HepG2 (cell line): ENCODE measurements at regions not wholly inside any gene's neighbourhood (a gene's known extent, or its start where the extent isn't known, plus 50 kb on each side); places are given as distances from the start of the nearest gene placed in this dataset.
"Not testable (repeated sequence)": the region's sequence is repeated elsewhere in the genome, so short reads cannot be mapped to it uniquely, and the experiment has no call there.

Source experiments
- ATAC-seq: fragments of 200-7000 bp; cut with Tn5 transposase; 3 replicates; pipeline ENCODE4 v1.9.1; 2020; ENCODE audit warnings: mild to moderate bottlenecking, moderate library complexity
- BruUV-seq: library from RNA; stranded (reverse); fragments of 400-500 nt; replicated peaks from 2 replicates; lab custom pipeline; 2021; lab: Mats Ljungman, UMichigan
- CTCF ChIA-PET: fragments of 300-600 bp; formaldehyde crosslinking; extraction: SDS; loops from one replicate; lab custom pipeline; 2021; ENCODE audit warnings: low total read pairs, inconsistent platforms, low intra/inter-chr PET ratio; lab: Yijun Ruan, JAX
- POLR2A ChIA-PET: fragments of 350-600 bp; sonication (Branson Sonifier 250); formaldehyde crosslinking; loops from one replicate; lab custom pipeline; 2020; ENCODE audit warnings: antibody characterized with exemption, inconsistent platforms; lab: Yijun Ruan, JAX
- DNase-seq: peaks from one replicate; pipeline ENCODE4 v3.0.0-alpha.2; 2015; ENCODE audit warnings: low spot score
- FAIRE-seq: peaks from 3 replicates; lab custom pipeline; 2011; peaks lifted over from hg19 to GRCh38; lab: Jason Lieb, UNC
- H2AFZ ChIP-seq: one replicate; pipeline ENCODE4 v1.6.1; 2011; ENCODE audit warnings: low read length, inconsistent platforms
- H3K27ac ChIP-seq: fragments of 300-600 bp; 3 replicates; pipeline ENCODE4 v1.8.0; 2011; ENCODE audit warnings: mixed run types, mild to moderate bottlenecking, mixed read lengths, low read length, inconsistent platforms; ENCODE audit not compliant: insufficient read depth; ENCODE audit errors: extremely low read length
- H3K27me3 ChIP-seq, 2 experiments: fragments of 200-600 bp in 1 of 2; 2 replicates in 1 of 2; 3 replicates in 1 of 2; pipeline versions ENCODE4 v1.6.0 to v1.8.0; 2011; ENCODE audit warnings: low read length in 2 of 2, mild to moderate bottlenecking in 2 of 2, moderate library complexity in 2 of 2, inconsistent platforms in 1 of 2; ENCODE audit not compliant: insufficient read depth in 2 of 2, control insufficient read depth in 1 of 2
- H3K36me3 ChIP-seq, 2 experiments: fragments of 200-600 bp in 1 of 2; replicated peaks in 1 of 2; 2 replicates in 1 of 2; 3 replicates in 1 of 2; pipeline versions ENCODE4 v1.5.1 to v1.8.0; 2011; ENCODE audit warnings: low read length in 2 of 2, inconsistent platforms in 1 of 2; ENCODE audit not compliant: insufficient read depth in 2 of 2, control insufficient read depth in 1 of 2
- H3K4me1 ChIP-seq: 2 replicates; pipeline ENCODE4 v1.5.1; 2012; ENCODE audit warnings: low read length, inconsistent platforms; ENCODE audit not compliant: insufficient read depth
- H3K4me2 ChIP-seq: 2 replicates; pipeline ENCODE4 v1.6.0; 2011; ENCODE audit warnings: low read depth, low read length, inconsistent platforms
- H3K4me3 ChIP-seq, 3 experiments: fragments of 200-600 bp in 1 of 3; sonication (generic), shearing (Covaris generic) in 1 of 3; replicated peaks in 1 of 3; 2 replicates each; pipeline ENCODE4 v1.5.1; 2011 to 2016; ENCODE audit warnings: low read length in 3 of 3, inconsistent platforms in 2 of 3, low read depth in 2 of 3, mild to moderate bottlenecking in 2 of 3, control low read depth in 1 of 3, mixed read lengths in 1 of 3; ENCODE audit not compliant: insufficient read depth in 1 of 3
- H3K79me2 ChIP-seq: one replicate; pipeline ENCODE4 v1.6.1; 2011; ENCODE audit warnings: low read length, inconsistent platforms; ENCODE audit not compliant: insufficient read depth
- H3K9ac ChIP-seq: 2 replicates; pipeline ENCODE4 v1.6.0; 2011; ENCODE audit warnings: mild to moderate bottlenecking, low read depth, low read length, inconsistent platforms; ENCODE audit not compliant: insufficient read depth
- H3K9me3 ChIP-seq: 2 replicates; pipeline ENCODE4 v1.5.1; 2012; ENCODE audit warnings: mild to moderate bottlenecking, low read length
- H4K20me1 ChIP-seq: 2 replicates; pipeline ENCODE4 v1.6.0; 2011; ENCODE audit warnings: inconsistent platforms, mild to moderate bottlenecking, low read length, moderate library complexity; ENCODE audit not compliant: insufficient read depth
- ATF7 ChIP-seq, 2 experiments: fragments of 450-650 bp in 1 of 2; sonication (generic) in 1 of 2; formaldehyde crosslinking in 1 of 2; IDR thresholded peaks; 2 replicates each; pipeline versions ENCODE4 v1.4.0 to v1.6.1; 2016 to 2020; ENCODE audit warnings: antibody characterized with exemption in 1 of 2, mild to moderate bottlenecking in 1 of 2, missing genetic modification reagents in 1 of 2
- IKZF1 ChIP-seq: fragments of 450-650 bp; IDR thresholded peaks from 2 replicates; pipeline ENCODE4 v1.7.1; 2016
- KLF11 ChIP-seq: IDR thresholded peaks from 2 replicates; pipeline ENCODE4 v1.6.1; 2016; ENCODE audit warnings: missing compliant biosample characterization
- NKX3-1 ChIP-seq: sonication (generic); formaldehyde crosslinking; IDR thresholded peaks from 2 replicates; pipeline ENCODE4 v1.5.0; 2020; ENCODE audit warnings: missing genetic modification reagents
- ZBTB39 ChIP-seq: sonication (generic); formaldehyde crosslinking; IDR thresholded peaks from 2 replicates; pipeline ENCODE4 v1.5.0; 2020; ENCODE audit warnings: missing genetic modification reagents
- ZNF292 ChIP-seq: sonication (generic); formaldehyde crosslinking; IDR thresholded peaks from 2 replicates; pipeline ENCODE4 v1.8.1; 2022; ENCODE audit warnings: mild to moderate bottlenecking, low read depth, missing genetic modification reagents, borderline replicate concordance
- ZNF430 ChIP-seq: sonication (generic); formaldehyde crosslinking; IDR thresholded peaks from 2 replicates; pipeline ENCODE4 v1.9.0; 2021; ENCODE audit warnings: mild to moderate bottlenecking, missing genetic modification reagents
- ZSCAN20 ChIP-seq: sonication (generic); formaldehyde crosslinking; IDR thresholded peaks from 2 replicates; pipeline ENCODE4 v1.4.0; 2020; ENCODE audit warnings: missing genetic modification reagents, mild to moderate bottlenecking, borderline replicate concordance
- WGBS: methylation state at CpG from one replicate; pipeline ENCODE4 v1.1.6; 2017; ENCODE audit warnings: low lambda C conversion rate; 5-methylcytosine and 5-hydroxymethylcytosine counted together
- in situ Hi-C: cut with HindIII; loops from 2 replicates; pipeline ENCODE4 v1.10.0; 2017; ENCODE audit warnings: low pct_unique_long_range_greater_than_20kb; ENCODE audit not compliant: extremely low pct_ligation_motif_present
- intact Hi-C: fragments of 100-400 bp; cut with micrococcal nuclease; formaldehyde crosslinking; loops from one replicate; pipeline ENCODE4 v1.10.0; 2022; ENCODE audit not compliant: unreplicated experiment

GRCh38 chrX:98231003-98231402 lies 1347.3 kb downstream of the RPA4 start (continued):
- no peak for TF ChIP-seq ZBTB39

- H4K20me1 ChIP-seq, H3K4me2 ChIP-seq, intact Hi-C loops, H3K27ac ChIP-seq, BruUV-seq, DNase-seq, in situ Hi-C loops, CTCF ChIA-PET, POLR2A ChIA-PET, H3K36me3 ChIP-seq, H3K27me3 ChIP-seq, H3K4me3 ChIP-seq, H3K79me2 ChIP-seq, H3K9me3 ChIP-seq, H2AFZ ChIP-seq, ATAC-seq, H3K9ac ChIP-seq, H3K4me1 ChIP-seq, FAIRE-seq: not testable (repeated sequence)
- WGBS = 50% methylated on average over 2 of the region's 6 CpGs
Observed at GRCh38 chrX:98240061-98240460, 1356.4 kb downstream of the RPA4 start.

GRCh38 chrX:98263135-98263534 lies 1379.4 kb downstream of the RPA4 start:
- in situ Hi-C loops = no loop called here
- Histone ChIP-seq H3K36me3 (no peaks in the 10 kb centered on the region), H3K4me3 (no peak overlapping the region), H3K27me3 (no peaks in the 10 kb centered on the region), H3K9ac (no peak overlapping the region)
- CTCF ChIA-PET = no interaction called here
- no TSS peak for BruUV-seq
- FAIRE-seq = no peak
- TF ChIP-seq ZNF430 (CRISPR knock-in tag) = no peak
- no peak for TF ChIP-seq ZNF292 (CRISPR knock-in tag)
- TF ChIP-seq IKZF1 = no peak
- no peak for TF ChIP-seq ATF7 (IDR thresholded peaks at IDR 0.05)
- no peak for TF ChIP-seq ATF7 (CRISPR knock-in tag; IDR thresholded peaks at IDR 0.05)
- no peak for TF ChIP-seq KLF11 (CRISPR knock-in tag)
- no peak for TF ChIP-seq NKX3-1
- TF ChIP-seq ZSCAN20 (CRISPR knock-in tag) = no peak
- TF ChIP-seq, all 625 proteins: peak for 0
- no peak overlapping the region for H3K4me2 ChIP-seq
- no peaks in the 10 kb centered on the region for H3K9me3 ChIP-seq
- H4K20me1 ChIP-seq = no peaks in the 10 kb centered on the region
- intact Hi-C loops = no loop called here
- POLR2A ChIA-PET = no interaction called here
- no peaks in the 10 kb centered on the region for H3K4me1 ChIP-seq
- no peak for DNase-seq
- ATAC-seq = no peak
- no peak overlapping the region for H2AFZ ChIP-seq
- H3K27ac ChIP-seq = no peak overlapping the region
- no peaks in the 10 kb centered on the region for H3K79me2 ChIP-seq
